ENCODE measurements at regions not wholly inside any gene's neighbourhood (a gene's known extent, or its start where the extent isn't known, plus 50 kb on each side); places are given as distances from the start of the nearest gene placed in this dataset.
"Not testable (repeated sequence)": the region's sequence is repeated elsewhere in the genome, so short reads cannot be mapped to it uniquely, and the experiment has no call there.

DNA sequence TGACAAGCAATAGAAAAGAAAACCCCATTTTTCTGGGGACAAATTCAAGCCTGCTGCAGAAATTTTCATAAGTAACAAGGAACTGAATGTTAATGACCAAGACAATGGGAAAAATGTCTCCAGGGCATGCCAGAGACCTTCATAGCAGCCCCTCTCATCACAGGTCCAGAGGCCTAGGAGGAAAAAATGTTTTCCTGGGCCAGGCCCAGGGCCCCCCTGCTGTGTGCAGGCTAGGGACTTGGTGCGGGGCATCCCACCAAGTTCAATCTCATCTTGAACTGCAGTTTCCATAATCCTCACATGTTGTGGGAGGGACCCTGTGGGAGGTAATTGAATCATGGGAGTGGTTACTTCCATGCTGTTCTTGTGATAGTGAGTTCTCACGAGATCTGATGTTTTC lies 211.5 kb upstream of the GRIA3 start:
- Histone ChIP-seq H3K36me3 (no peaks in the 10 kb centered on the region), H3K9me3 (no peaks in the 10 kb centered on the region), H3K27ac (no peak overlapping the region), H3K4me1 (no peaks in the 10 kb centered on the region), H3K27me3 (no peaks in the 10 kb centered on the region), H3K4me3 (no peak overlapping the region)
- no peak for TF ChIP-seq POLR2A (IDR thresholded peaks at IDR 0.05)
- TF ChIP-seq, protein P1, sequence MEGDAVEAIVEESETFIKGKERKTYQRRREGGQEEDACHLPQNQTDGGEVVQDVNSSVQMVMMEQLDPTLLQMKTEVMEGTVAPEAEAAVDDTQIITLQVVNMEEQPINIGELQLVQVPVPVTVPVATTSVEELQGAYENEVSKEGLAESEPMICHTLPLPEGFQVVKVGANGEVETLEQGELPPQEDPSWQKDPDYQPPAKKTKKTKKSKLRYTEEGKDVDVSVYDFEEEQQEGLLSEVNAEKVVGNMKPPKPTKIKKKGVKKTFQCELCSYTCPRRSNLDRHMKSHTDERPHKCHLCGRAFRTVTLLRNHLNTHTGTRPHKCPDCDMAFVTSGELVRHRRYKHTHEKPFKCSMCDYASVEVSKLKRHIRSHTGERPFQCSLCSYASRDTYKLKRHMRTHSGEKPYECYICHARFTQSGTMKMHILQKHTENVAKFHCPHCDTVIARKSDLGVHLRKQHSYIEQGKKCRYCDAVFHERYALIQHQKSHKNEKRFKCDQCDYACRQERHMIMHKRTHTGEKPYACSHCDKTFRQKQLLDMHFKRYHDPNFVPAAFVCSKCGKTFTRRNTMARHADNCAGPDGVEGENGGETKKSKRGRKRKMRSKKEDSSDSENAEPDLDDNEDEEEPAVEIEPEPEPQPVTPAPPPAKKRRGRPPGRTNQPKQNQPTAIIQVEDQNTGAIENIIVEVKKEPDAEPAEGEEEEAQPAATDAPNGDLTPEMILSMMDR (IDR thresholded peaks at IDR 0.05): no peak
- DNase-seq (no peak), ATAC-seq (no peak)
- intact Hi-C loops (cut with DNase I): no loop called here
- WGBS (ENCODE audit: insufficient coverage, low coverage, low lambda C conversion rate, missing lambda C conversion rate): 40% methylated on average over 2 of the region's 2 CpGs

DNA sequence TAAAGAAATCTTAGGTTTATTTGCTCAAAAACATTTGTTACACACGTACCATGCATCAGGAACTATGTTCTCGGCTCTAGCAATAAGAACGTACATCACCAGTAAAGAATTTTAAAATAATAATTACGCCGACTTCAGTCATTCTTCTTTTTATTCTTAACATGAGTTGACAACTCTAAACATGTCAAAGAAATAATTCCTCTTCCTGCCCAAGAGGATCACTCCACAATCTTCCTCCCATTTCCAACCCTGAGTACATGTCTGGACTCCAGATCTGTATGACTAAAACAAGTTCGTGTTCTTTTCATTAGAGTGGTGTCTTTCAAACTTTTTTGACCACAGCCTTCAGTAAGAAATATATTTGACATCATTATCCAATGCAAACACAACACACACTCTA lies 201.6 kb upstream of the GRIA3 start:
- no peaks in the 10 kb centered on the region for H3K36me3 ChIP-seq
- H3K27me3 ChIP-seq: no peaks in the 10 kb centered on the region
- H3K9me3 ChIP-seq: no peaks in the 10 kb centered on the region
- no peak for DNase-seq
- H3K27ac ChIP-seq: no peak overlapping the region
- intact Hi-C loops (cut with DNase I): no loop called here
- H3K4me3 ChIP-seq: no peak overlapping the region
- 56% methylated on average over 6 of the region's 6 CpGs for WGBS (ENCODE audit: insufficient coverage, low coverage, low lambda C conversion rate, missing lambda C conversion rate)
- no peak for ATAC-seq
- no peaks in the 10 kb centered on the region for H3K4me1 ChIP-seq
- TF ChIP-seq, protein P1 (IDR thresholded peaks at IDR 0.05): no peak
- no peak for TF ChIP-seq POLR2A (IDR thresholded peaks at IDR 0.05)

GRCh38 chrX:123002844-123003243 lies 181.2 kb upstream of the GRIA3 start:
- H3K4me1 ChIP-seq; ATAC-seq; H3K27ac ChIP-seq; DNase-seq; intact Hi-C loops (cut with DNase I); H3K36me3 ChIP-seq; H3K4me3 ChIP-seq; H3K27me3 ChIP-seq; H3K9me3 ChIP-seq: not testable (repeated sequence)
- 63% methylated on average over 2 of the region's 2 CpGs for WGBS (ENCODE audit: insufficient coverage, low coverage, low lambda C conversion rate, missing lambda C conversion rate)

DNA sequence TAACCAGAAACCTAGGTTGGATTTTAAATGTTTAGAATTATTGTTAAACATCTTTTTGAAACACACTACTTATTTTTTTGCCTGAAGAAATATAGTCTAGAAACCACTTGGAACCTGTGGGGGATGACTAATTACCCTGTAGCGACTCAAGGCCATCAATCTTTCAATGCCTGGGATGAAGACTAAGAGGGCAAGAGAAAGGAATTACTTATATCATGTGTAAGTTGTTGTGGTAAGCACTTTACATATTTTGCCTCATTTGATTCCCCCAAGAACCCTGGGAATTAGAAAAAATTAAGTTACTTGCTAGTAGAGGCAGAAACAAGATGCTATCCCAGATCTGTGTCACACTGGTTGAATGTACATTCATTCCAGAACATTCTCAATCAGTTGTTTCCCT lies 170.9 kb upstream of the GRIA3 start:
- Histone ChIP-seq H3K36me3 (no peaks in the 10 kb centered on the region), H3K27ac (no peak overlapping the region), H3K27me3 (no peaks in the 10 kb centered on the region), H3K4me3 (no peak overlapping the region), H3K4me1 (no peaks in the 10 kb centered on the region), H3K9me3 (no peaks in the 10 kb centered on the region)
- no peak for TF ChIP-seq POLR2A (IDR thresholded peaks at IDR 0.05)
- TF ChIP-seq, protein P1 (IDR thresholded peaks at IDR 0.05): no peak
- 54% methylated on average over 1 of the region's 1 CpG for WGBS (ENCODE audit: insufficient coverage, low coverage, low lambda C conversion rate, missing lambda C conversion rate)
- DNase-seq: no peak
- no peak for ATAC-seq
- intact Hi-C loops (cut with DNase I): no loop called here

GRCh38 chrX:123036401-123036800 lies 147.7 kb upstream of the GRIA3 start:
- no peaks in the 10 kb centered on the region for H3K9me3 ChIP-seq
- TF ChIP-seq, protein P1 (IDR thresholded peaks at IDR 0.05): no peak
- no peak for TF ChIP-seq POLR2A (IDR thresholded peaks at IDR 0.05)
- ATAC-seq: no peak
- no peaks in the 10 kb centered on the region for H3K36me3 ChIP-seq
- H3K27ac ChIP-seq: no peak overlapping the region
- H3K4me1 ChIP-seq: no peaks in the 10 kb centered on the region
- 21% methylated on average over 2 of the region's 3 CpGs for WGBS (ENCODE audit: insufficient coverage, low coverage, low lambda C conversion rate, missing lambda C conversion rate)
- no peak overlapping the region for H3K4me3 ChIP-seq
- intact Hi-C loops (cut with DNase I): no loop called here
- no peaks in the 10 kb centered on the region for H3K27me3 ChIP-seq
- no peak for DNase-seq
